OCI-LY7 (cell line): ENCODE measurements at regions not wholly inside any gene's neighbourhood (a gene's known extent, or its start where the extent isn't known, plus 50 kb on each side); places are given as distances from the start of the nearest gene placed in this dataset.

Experiments
- BruUV-seq: library from RNA; stranded (reverse); fragments of 400-500 nt; replicated peaks from 2 replicates; lab custom pipeline; 2021; lab: Mats Ljungman, UMichigan
- CTCF ChIA-PET: fragments of 300-600 bp; sonication (Branson Sonifier 250); formaldehyde crosslinking; loops from one replicate; lab custom pipeline; 2022; ENCODE audit warnings: antibody characterized with exemption; ENCODE audit not compliant: unreplicated experiment; lab: Charles Lee
- POLR2A ChIA-PET: fragments of 300-600 bp; sonication (Branson Sonifier 250); formaldehyde crosslinking; loops from one replicate; lab custom pipeline; 2022; ENCODE audit warnings: antibody characterized with exemption; lab: Charles Lee
- DNase-seq: peaks from one replicate; pipeline ENCODE4 v3.0.0-alpha.2; 2015; ENCODE audit warnings: low spot score
- H2AFZ ChIP-seq: fragments of 200-600 bp; sonication (generic), shearing (Covaris generic); 2 replicates; pipeline ENCODE4 v1.6.1; 2014; ENCODE audit warnings: mild to moderate bottlenecking, antibody characterized with exemption, low read length, moderate library complexity
- H3K27ac ChIP-seq: fragments of 200-600 bp; sonication (generic); 2 replicates; pipeline ENCODE4 v1.5.1; 2014; ENCODE audit warnings: mixed run types, low read depth, mild to moderate bottlenecking, moderate library complexity, low read length, inconsistent platforms; ENCODE audit not compliant: poor library complexity, severe bottlenecking
- H3K36me3 ChIP-seq: fragments of 200-600 bp; sonication (generic); 2 replicates; pipeline ENCODE4 v1.6.1; 2014; ENCODE audit warnings: mild to moderate bottlenecking, antibody characterized with exemption, low read length, moderate library complexity, mixed read lengths; ENCODE audit not compliant: insufficient read depth
- H3K4me1 ChIP-seq: fragments of 200-600 bp; sonication (generic); 2 replicates; pipeline ENCODE4 v1.5.1; 2014; ENCODE audit warnings: mild to moderate bottlenecking, low read length; ENCODE audit not compliant: insufficient read depth, poor library complexity, severe bottlenecking
- H3K4me2 ChIP-seq: fragments of 200-600 bp; sonication (generic); 2 replicates; pipeline ENCODE4 v1.6.1; 2014; ENCODE audit warnings: mild to moderate bottlenecking, low read length
- H3K4me3 ChIP-seq: fragments of 200-600 bp; sonication (generic); 2 replicates; pipeline ENCODE4 v1.5.1; 2014; ENCODE audit warnings: mild to moderate bottlenecking, low read depth, low read length; ENCODE audit not compliant: poor library complexity, severe bottlenecking
- H3K79me2 ChIP-seq: fragments of 200-600 bp; sonication (generic); 2 replicates; pipeline ENCODE4 v1.6.1; 2016; ENCODE audit warnings: low read depth, mild to moderate bottlenecking, low read length, moderate library complexity, mixed read lengths; ENCODE audit not compliant: insufficient read depth
- H3K9me2 ChIP-seq: fragments of 200-600 bp; sonication (generic); 2 replicates; pipeline ENCODE4 v1.6.1; 2016; ENCODE audit warnings: mild to moderate bottlenecking, low read length, mixed read lengths; ENCODE audit not compliant: insufficient read depth
- H3K9me3 ChIP-seq: fragments of 200-600 bp; sonication (generic); 2 replicates; pipeline ENCODE4 v1.6.1; 2014; ENCODE audit warnings: mild to moderate bottlenecking, mixed run types, low read length, mixed read lengths
- H4K20me1 ChIP-seq: fragments of 200-600 bp; sonication (generic); 2 replicates; pipeline ENCODE4 v1.6.1; 2014; ENCODE audit warnings: mild to moderate bottlenecking, antibody characterized with exemption, low read length, moderate library complexity, mixed read lengths; ENCODE audit not compliant: insufficient read depth
- CTCF ChIP-seq: fragments of 200-600 bp; sonication (generic); conservative IDR thresholded peaks from 2 replicates; pipeline ENCODE4 v1.5.1; 2014; ENCODE audit warnings: mild to moderate bottlenecking, antibody characterized with exemption, low read length, moderate library complexity, mixed read lengths
- EZH2phosphoT487 ChIP-seq: fragments of 200-600 bp; sonication (generic); IDR thresholded peaks from 2 replicates; pipeline ENCODE4 v1.6.1; 2018; ENCODE audit warnings: low read depth, borderline replicate concordance, mild to moderate bottlenecking, mixed run types, antibody characterized with exemption, low read length, moderate library complexity, mixed read lengths
- intact Hi-C: fragments of 100-400 bp; cut with micrococcal nuclease; formaldehyde crosslinking; loops from one replicate; pipeline ENCODE4 v1.10.0; 2022; ENCODE audit not compliant: unreplicated experiment

- no peak overlapping the region for H3K27ac ChIP-seq
- no peak overlapping the region for H3K4me2 ChIP-seq
- no peak overlapping the region for H3K4me3 ChIP-seq
- no peak overlapping the region for H2AFZ ChIP-seq
- no peaks in the 10 kb centered on the region for H3K9me3 ChIP-seq
- no peaks in the 10 kb centered on the region for H3K9me2 ChIP-seq
- ChIA-PET CTCF (no interaction called here), POLR2A (no interaction called here)
- DNase-seq, result no peak
- no peaks in the 10 kb centered on the region for H3K36me3 ChIP-seq
- no TSS peak for BruUV-seq
- no peaks in the 10 kb centered on the region for H3K79me2 ChIP-seq
- H3K4me1 ChIP-seq, result no peaks in the 10 kb centered on the region
- H4K20me1 ChIP-seq, result no peaks in the 10 kb centered on the region
- TF ChIP-seq EZH2phosphoT487 (no peak), CTCF (no peak)
- intact Hi-C loops, result no loop called here
Measured at GRCh38 chr6:133613211-133613610, 275.7 kb upstream of the TCF21 start.

DNA sequence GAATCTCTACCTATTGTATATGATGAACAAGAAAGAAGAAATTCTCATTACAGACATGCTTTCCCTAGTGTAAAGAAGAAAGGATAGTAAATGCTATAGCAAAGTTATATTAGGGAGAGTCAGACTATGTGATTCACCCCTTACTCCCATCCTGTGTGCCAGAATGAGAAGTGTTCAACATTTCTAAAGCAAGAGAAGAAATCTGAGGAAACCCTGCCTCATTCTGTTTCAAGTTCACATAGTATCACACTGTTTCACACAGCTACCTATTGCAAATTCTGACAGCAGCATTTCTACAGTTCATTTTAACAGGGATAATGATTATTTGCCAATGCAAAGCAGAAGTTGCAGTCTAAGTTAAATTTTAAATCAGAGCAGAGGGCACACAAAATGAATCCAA is 267.2 kb upstream of the TCF21 start:
- no peaks in the 10 kb centered on the region for H3K9me2 ChIP-seq
- H3K27ac ChIP-seq, result no peak overlapping the region
- no peak overlapping the region for H3K4me2 ChIP-seq
- H2AFZ ChIP-seq, result no peak overlapping the region
- no peak for TF ChIP-seq EZH2phosphoT487
- TF ChIP-seq CTCF, result no peak
- ChIA-PET POLR2A (no interaction called here), CTCF (no interaction called here)
- no TSS peak for BruUV-seq
- DNase-seq, result no peak
- H3K4me1 ChIP-seq, result no peaks in the 10 kb centered on the region
- H3K79me2 ChIP-seq, result no peaks in the 10 kb centered on the region
- H3K9me3 ChIP-seq, result no peaks in the 10 kb centered on the region
- no peaks in the 10 kb centered on the region for H3K36me3 ChIP-seq
- intact Hi-C loops, result no loop called here
- H3K4me3 ChIP-seq, result no peak overlapping the region
- no peaks in the 10 kb centered on the region for H4K20me1 ChIP-seq

- ChIA-PET POLR2A (interaction anchor here (0.6 to 1.6 kb wide), 2 partner anchors 9 to 41 kb away, joined by 3 to 4 read pairs; no protein-coding TSS in a partner anchor), CTCF (no interaction called here)
- H3K27ac ChIP-seq, result no peak overlapping the region
- no peak for DNase-seq
- H3K4me2 ChIP-seq, result no peak overlapping the region
- no peaks in the 10 kb centered on the region for H3K4me1 ChIP-seq
- H3K4me3 ChIP-seq, result no peak overlapping the region
- H3K79me2 ChIP-seq, result no peaks in the 10 kb centered on the region
- H2AFZ ChIP-seq, result no peak overlapping the region
- H3K9me3 ChIP-seq, result no peaks in the 10 kb centered on the region
- H4K20me1 ChIP-seq, result no peaks in the 10 kb centered on the region
- no TSS peak for BruUV-seq
- TF ChIP-seq EZH2phosphoT487, result no peak
- TF ChIP-seq CTCF, result no peak
- H3K36me3 ChIP-seq, result no peaks in the 10 kb centered on the region
- H3K9me2 ChIP-seq, result no peaks in the 10 kb centered on the region
- intact Hi-C loops, result no loop called here
Measured at GRCh38 chr6:133623065-133623464, 265.8 kb upstream of the TCF21 start.
